LNCaP clone FGC (cell line): ENCODE measurements at regions not wholly inside any gene's neighbourhood (a gene's known extent, or its start where the extent isn't known, plus 50 kb on each side); places are given as distances from the start of the nearest gene placed in this dataset.

Experiments used
- DNase-seq: peaks from one replicate; pipeline ENCODE4 v3.0.0-alpha.2; 2011; ENCODE audit warnings: low read depth
- H3K4me3 ChIP-seq: 2 replicates; pipeline ENCODE4 v1.5.1; 2011; ENCODE audit warnings: mild to moderate bottlenecking, low read depth, low read length, control low read depth
- CTCF ChIP-seq: IDR thresholded peaks from 2 replicates; pipeline ENCODE4 v1.5.1; 2012; ENCODE audit warnings: mild to moderate bottlenecking; ENCODE audit not compliant: control insufficient read depth, insufficient read depth; ENCODE audit errors: extremely low read depth

- no peak overlapping the region for H3K4me3 ChIP-seq
- TF ChIP-seq CTCF = no peak
- DNase-seq = no peak
Measured at GRCh38 chr10:36187380-36188079, 545.4 kb upstream of the FZD8 start.

- DNase-seq = no peak
- TF ChIP-seq CTCF = no peak
- H3K4me3 ChIP-seq = no peak overlapping the region
Measured at GRCh38 chr10:36185097-36185496, 543.0 kb upstream of the FZD8 start.

GRCh38 chr10:36183726-36184125 is 541.6 kb upstream of the FZD8 start:
- no peak for TF ChIP-seq CTCF
- DNase-seq = no peak
- H3K4me3 ChIP-seq = no peak overlapping the region

- TF ChIP-seq CTCF = no peak
- no peak overlapping the region for H3K4me3 ChIP-seq
- no peak for DNase-seq
Measured at GRCh38 chr10:36183056-36183455, 541.0 kb upstream of the FZD8 start.

GRCh38 chr10:36182606-36183005 is 540.5 kb upstream of the FZD8 start:
- H3K4me3 ChIP-seq = no peak overlapping the region
- TF ChIP-seq CTCF = no peak
- DNase-seq = no peak

- TF ChIP-seq CTCF = no peak
- DNase-seq = no peak
- no peak overlapping the region for H3K4me3 ChIP-seq
Measured at GRCh38 chr10:36182179-36182566, 540.1 kb upstream of the FZD8 start.

- H3K4me3 ChIP-seq = no peak overlapping the region
- TF ChIP-seq CTCF = no peak
Measured at GRCh38 chr10:36181426-36182178, 539.5 kb upstream of the FZD8 start.

More at GRCh38 chr10:36181426-36182178, 539.5 kb upstream of the FZD8 start:
- no peak for DNase-seq
